OCI-LY3 (cell line): ENCODE measurements at regions not wholly inside any gene's neighbourhood (a gene's known extent, or its start where the extent isn't known, plus 50 kb on each side); places are given as distances from the start of the nearest gene placed in this dataset.

Source experiments
- H2AFZ ChIP-seq: fragments of 200-600, 300-600 bp; shearing (Covaris generic); 2 replicates; pipeline ENCODE4 v1.6.0; 2014; ENCODE audit warnings: antibody characterized with exemption, low read depth, low read length
- H3K27ac ChIP-seq: fragments of 200-600, 300-600 bp; sonication (generic); 2 replicates; pipeline ENCODE4 v1.5.1; 2014; ENCODE audit warnings: mild to moderate bottlenecking, low read length, moderate library complexity, mixed read lengths
- H3K27me3 ChIP-seq: fragments of 200-600, 300-600 bp; sonication (generic); 2 replicates; pipeline ENCODE4 v1.6.1; 2014; ENCODE audit warnings: low read depth, low read length, mixed read lengths
- H3K36me3 ChIP-seq: fragments of 200-600, 300-600 bp; sonication (generic); replicated peaks from 2 replicates; pipeline ENCODE3; 2014; ENCODE audit warnings: low read depth, low read length, mixed read lengths
- H3K4me1 ChIP-seq: fragments of 300-600, 200-600 bp; sonication (generic); 2 replicates; pipeline ENCODE4 v1.6.1; 2014; ENCODE audit warnings: low read length, mixed read lengths
- H3K4me2 ChIP-seq: fragments of 200-600, 300-600 bp; sonication (generic); 2 replicates; pipeline ENCODE4 v1.6.1; 2014; ENCODE audit warnings: low read length, mixed read lengths
- H3K4me3 ChIP-seq: fragments of 300-600, 200-600 bp; sonication (generic); 2 replicates; pipeline ENCODE4 v1.5.1; 2014; ENCODE audit warnings: antibody characterized with exemption, mild to moderate bottlenecking, low read length, moderate library complexity
- H3K79me2 ChIP-seq: fragments of 300-600, 200-600 bp; shearing (Covaris generic); 2 replicates; pipeline ENCODE4 v1.6.1; 2014; ENCODE audit warnings: mild to moderate bottlenecking, low read length, mixed read lengths
- H3K9ac ChIP-seq: fragments of 300-600, 200-600 bp; shearing (Covaris generic); 2 replicates; pipeline ENCODE4 v1.6.0; 2014; ENCODE audit warnings: mild to moderate bottlenecking, low read length, moderate library complexity
- H3K9me3 ChIP-seq: fragments of 200-600, 300-600 bp; shearing (Covaris generic); 2 replicates; pipeline ENCODE4 v1.6.1; 2014; ENCODE audit warnings: low read length, mixed read lengths; ENCODE audit not compliant: insufficient read depth
- H4K20me1 ChIP-seq: fragments of 200-600, 300-600 bp; sonication (generic); 2 replicates; pipeline ENCODE4 v1.6.1; 2016; ENCODE audit warnings: low read length, mixed read lengths; ENCODE audit not compliant: insufficient read depth
- CTCF ChIP-seq: fragments of 200-600, 300-600 bp; sonication (generic); IDR thresholded peaks from 2 replicates; pipeline ENCODE4 v1.5.1; 2014; ENCODE audit warnings: antibody characterized with exemption, low read length, low read depth
- EZH2phosphoT487 ChIP-seq: fragments of 200-600 bp; shearing (Covaris generic); IDR thresholded peaks from 2 replicates; pipeline ENCODE4 v1.6.1; 2018; ENCODE audit warnings: antibody characterized with exemption, mixed run types, low read depth

GRCh38 chr1:48047116-48047515, 49.9 kb upstream of the TRABD2B start:
- no peaks in the 10 kb centered on the region for H3K79me2 ChIP-seq
- H2AFZ ChIP-seq, result no peak overlapping the region
- H4K20me1 ChIP-seq, result no peaks in the 10 kb centered on the region
- no peak overlapping the region for H3K4me2 ChIP-seq
- H3K27ac ChIP-seq, result no peak overlapping the region
- no peaks in the 10 kb centered on the region for H3K9me3 ChIP-seq
- H3K27me3 ChIP-seq, result no peaks in the 10 kb centered on the region
- no peak overlapping the region for H3K9ac ChIP-seq
- no peak overlapping the region for H3K4me3 ChIP-seq
- no peaks in the 10 kb centered on the region for H3K36me3 ChIP-seq
- TF ChIP-seq CTCF, result no peak
- TF ChIP-seq EZH2phosphoT487, result no peak
- H3K4me1 ChIP-seq, result peaks cover 5% of the 10 kb centered on the region; the same call in 1 of the 2 replicates
